ENCODE measurements at regions not wholly inside any gene's neighbourhood (a gene's known extent, or its start where the extent isn't known, plus 50 kb on each side); places are given as distances from the start of the nearest gene placed in this dataset.

- no peak for DNase-seq (ENCODE audit: extremely low read depth, insufficient read length)
- no peaks in the 10 kb centered on the region for H3K36me3 ChIP-seq (ENCODE audit: control insufficient read depth, insufficient read depth, low read length)
- H3K4me3 ChIP-seq (replicated peaks; ENCODE audit: low read depth, low read length), result no peak overlapping the region
- TF ChIP-seq, protein P1, sequence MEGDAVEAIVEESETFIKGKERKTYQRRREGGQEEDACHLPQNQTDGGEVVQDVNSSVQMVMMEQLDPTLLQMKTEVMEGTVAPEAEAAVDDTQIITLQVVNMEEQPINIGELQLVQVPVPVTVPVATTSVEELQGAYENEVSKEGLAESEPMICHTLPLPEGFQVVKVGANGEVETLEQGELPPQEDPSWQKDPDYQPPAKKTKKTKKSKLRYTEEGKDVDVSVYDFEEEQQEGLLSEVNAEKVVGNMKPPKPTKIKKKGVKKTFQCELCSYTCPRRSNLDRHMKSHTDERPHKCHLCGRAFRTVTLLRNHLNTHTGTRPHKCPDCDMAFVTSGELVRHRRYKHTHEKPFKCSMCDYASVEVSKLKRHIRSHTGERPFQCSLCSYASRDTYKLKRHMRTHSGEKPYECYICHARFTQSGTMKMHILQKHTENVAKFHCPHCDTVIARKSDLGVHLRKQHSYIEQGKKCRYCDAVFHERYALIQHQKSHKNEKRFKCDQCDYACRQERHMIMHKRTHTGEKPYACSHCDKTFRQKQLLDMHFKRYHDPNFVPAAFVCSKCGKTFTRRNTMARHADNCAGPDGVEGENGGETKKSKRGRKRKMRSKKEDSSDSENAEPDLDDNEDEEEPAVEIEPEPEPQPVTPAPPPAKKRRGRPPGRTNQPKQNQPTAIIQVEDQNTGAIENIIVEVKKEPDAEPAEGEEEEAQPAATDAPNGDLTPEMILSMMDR (IDR thresholded peaks at IDR 0.05; ENCODE audit: insufficient read depth, low read length, poor library complexity, severe bottlenecking), result no peak
- H3K27me3 ChIP-seq (replicated peaks; ENCODE audit: control insufficient read depth, insufficient read depth, low read length), result no peaks in the 10 kb centered on the region
Observed at GRCh38 chr4:27474691-27475090, 614.0 kb downstream of the STIM2 start.

DNA sequence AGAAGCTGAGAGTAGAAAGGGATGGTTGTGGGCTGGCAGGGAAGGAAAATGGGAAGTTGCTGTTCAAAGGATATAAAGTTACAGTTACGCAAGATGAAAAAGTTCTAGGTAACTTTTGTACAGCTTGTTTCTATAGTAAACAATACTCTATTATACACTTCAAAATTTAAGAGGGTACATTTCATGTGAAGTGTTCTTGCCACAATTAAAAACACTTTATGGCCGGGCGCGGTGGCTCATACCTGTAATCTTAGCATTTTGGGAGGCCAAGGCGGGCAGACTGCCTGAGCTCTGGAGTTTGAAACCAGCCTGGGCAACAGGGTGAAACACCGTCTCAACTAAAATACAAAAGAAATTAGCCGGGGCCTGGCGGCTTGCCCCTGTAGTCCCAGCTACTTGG, 623.6 kb downstream of the STIM2 start:
- no peak for DNase-seq (ENCODE audit: extremely low read depth, insufficient read length)
- TF ChIP-seq, protein P1 (IDR thresholded peaks at IDR 0.05; ENCODE audit: insufficient read depth, low read length, poor library complexity, severe bottlenecking), result no peak
- no peak overlapping the region for H3K4me3 ChIP-seq (replicated peaks; ENCODE audit: low read depth, low read length)

DNA sequence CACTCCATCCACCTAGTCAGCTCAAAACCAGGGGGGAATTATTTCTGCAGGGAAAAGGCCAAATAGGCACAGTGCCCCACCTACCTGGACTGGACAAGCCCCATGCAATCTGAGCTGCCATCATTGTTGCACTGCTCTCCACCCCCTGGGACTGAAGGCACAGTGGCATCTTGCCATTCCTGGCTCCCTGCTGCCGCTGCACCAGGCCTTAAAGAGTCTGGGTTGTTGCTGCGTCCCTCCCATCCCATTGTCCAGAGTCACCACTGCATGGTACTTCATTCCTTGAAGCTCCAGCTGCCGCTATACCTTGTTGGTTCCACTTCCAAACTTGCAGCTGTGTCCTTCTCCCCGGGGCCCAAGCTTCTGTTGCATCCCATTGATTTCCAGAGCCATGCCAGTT, 629.7 kb downstream of the STIM2 start:
- no peak overlapping the region for H3K4me3 ChIP-seq (replicated peaks; ENCODE audit: low read depth, low read length)
- DNase-seq (ENCODE audit: extremely low read depth, insufficient read length), result no peak
- H3K27me3 ChIP-seq (replicated peaks; ENCODE audit: control insufficient read depth, insufficient read depth, low read length), result no peaks in the 10 kb centered on the region
- no peaks in the 10 kb centered on the region for H3K36me3 ChIP-seq (ENCODE audit: control insufficient read depth, insufficient read depth, low read length)
- TF ChIP-seq, protein P1 (IDR thresholded peaks at IDR 0.05; ENCODE audit: insufficient read depth, low read length, poor library complexity, severe bottlenecking), result no peak

More for the DNA sequence above, 623.6 kb downstream of the STIM2 start:
- H3K27me3 ChIP-seq (replicated peaks; ENCODE audit: control insufficient read depth, insufficient read depth, low read length), result no peaks in the 10 kb centered on the region
- no peaks in the 10 kb centered on the region for H3K36me3 ChIP-seq (ENCODE audit: control insufficient read depth, insufficient read depth, low read length)

DNA sequence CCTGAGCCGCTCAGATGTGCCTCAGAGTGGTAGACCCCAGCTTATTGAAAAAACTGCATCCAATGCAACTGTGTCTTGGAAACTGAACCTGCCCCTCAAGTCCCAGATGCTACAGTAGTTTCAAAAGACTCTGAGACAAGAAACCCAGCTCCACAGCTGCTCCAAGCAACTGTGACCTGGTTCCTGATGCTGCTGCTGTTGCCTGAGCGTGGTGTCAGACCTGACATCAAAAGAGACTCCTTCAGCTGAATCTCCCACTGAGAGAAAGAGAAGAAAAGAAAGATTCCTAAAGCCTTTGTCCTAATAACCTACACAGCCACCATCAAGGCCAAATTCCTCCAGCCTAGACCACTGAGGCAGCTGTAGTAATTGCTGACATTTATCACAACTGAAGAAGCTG, 630.1 kb downstream of the STIM2 start:
- TF ChIP-seq, protein P1 (IDR thresholded peaks at IDR 0.05; ENCODE audit: insufficient read depth, low read length, poor library complexity, severe bottlenecking), result no peak
- H3K36me3 ChIP-seq (ENCODE audit: control insufficient read depth, insufficient read depth, low read length), result no peaks in the 10 kb centered on the region
- no peak overlapping the region for H3K4me3 ChIP-seq (replicated peaks; ENCODE audit: low read depth, low read length)
- H3K27me3 ChIP-seq (replicated peaks; ENCODE audit: control insufficient read depth, insufficient read depth, low read length), result no peaks in the 10 kb centered on the region
- DNase-seq (ENCODE audit: extremely low read depth, insufficient read length), result no peak

DNA sequence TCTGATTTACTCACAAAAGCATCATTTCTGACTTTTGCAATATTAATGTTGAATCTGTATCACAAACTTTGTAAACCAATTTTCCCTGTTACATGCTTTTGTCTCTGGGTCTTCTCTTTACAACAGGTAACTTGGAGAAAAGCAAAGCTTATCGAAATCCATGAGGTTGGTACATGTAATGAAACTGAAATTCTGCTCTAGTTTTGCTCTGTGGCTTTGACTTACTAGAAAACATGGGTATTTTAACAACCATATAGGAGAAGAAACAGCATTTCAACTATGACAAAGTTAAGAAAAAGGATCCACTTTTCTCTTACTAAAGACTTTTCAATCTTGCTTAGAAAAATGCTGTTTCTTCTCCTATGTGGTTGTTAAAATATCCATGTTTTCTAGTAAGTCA, 645.8 kb downstream of the STIM2 start:
- H3K27me3 ChIP-seq (replicated peaks; ENCODE audit: control insufficient read depth, insufficient read depth, low read length), result no peaks in the 10 kb centered on the region
- H3K4me3 ChIP-seq (replicated peaks; ENCODE audit: low read depth, low read length), result no peak overlapping the region
- no peak for DNase-seq (ENCODE audit: extremely low read depth, insufficient read length)
- no peaks in the 10 kb centered on the region for H3K36me3 ChIP-seq (ENCODE audit: control insufficient read depth, insufficient read depth, low read length)
- TF ChIP-seq, protein P1 (IDR thresholded peaks at IDR 0.05; ENCODE audit: insufficient read depth, low read length, poor library complexity, severe bottlenecking), result no peak

DNA sequence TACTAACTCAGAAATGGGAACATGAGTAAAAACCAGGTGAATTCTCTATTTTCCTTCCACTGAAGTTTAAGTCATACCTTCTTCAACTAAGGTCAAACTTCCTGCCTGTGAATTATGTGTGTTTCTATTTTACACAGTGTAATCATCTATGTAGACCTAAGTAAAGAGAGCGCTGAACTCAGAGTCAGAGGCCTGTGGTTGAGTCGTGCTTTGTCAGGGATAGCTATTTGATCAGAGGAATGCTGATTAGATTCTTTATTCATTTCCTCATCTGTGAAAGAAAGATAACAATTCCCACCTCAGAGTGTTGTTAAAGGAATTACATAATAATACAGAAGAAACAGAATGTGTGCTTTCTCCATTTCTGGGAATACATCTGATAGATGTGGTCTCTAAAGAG, 654.1 kb downstream of the STIM2 start:
- no peak for DNase-seq (ENCODE audit: extremely low read depth, insufficient read length)

More for the DNA sequence above, 654.1 kb downstream of the STIM2 start:
- H3K4me3 ChIP-seq (replicated peaks; ENCODE audit: low read depth, low read length), result no peak overlapping the region
- TF ChIP-seq, protein P1 (IDR thresholded peaks at IDR 0.05; ENCODE audit: insufficient read depth, low read length, poor library complexity, severe bottlenecking), result no peak
- H3K36me3 ChIP-seq (ENCODE audit: control insufficient read depth, insufficient read depth, low read length), result no peaks in the 10 kb centered on the region
- H3K27me3 ChIP-seq (replicated peaks; ENCODE audit: control insufficient read depth, insufficient read depth, low read length), result no peaks in the 10 kb centered on the region
